ENCODE measurements at regions not wholly inside any gene's neighbourhood (a gene's known extent, or its start where the extent isn't known, plus 50 kb on each side); places are given as distances from the start of the nearest gene placed in this dataset.

DNA sequence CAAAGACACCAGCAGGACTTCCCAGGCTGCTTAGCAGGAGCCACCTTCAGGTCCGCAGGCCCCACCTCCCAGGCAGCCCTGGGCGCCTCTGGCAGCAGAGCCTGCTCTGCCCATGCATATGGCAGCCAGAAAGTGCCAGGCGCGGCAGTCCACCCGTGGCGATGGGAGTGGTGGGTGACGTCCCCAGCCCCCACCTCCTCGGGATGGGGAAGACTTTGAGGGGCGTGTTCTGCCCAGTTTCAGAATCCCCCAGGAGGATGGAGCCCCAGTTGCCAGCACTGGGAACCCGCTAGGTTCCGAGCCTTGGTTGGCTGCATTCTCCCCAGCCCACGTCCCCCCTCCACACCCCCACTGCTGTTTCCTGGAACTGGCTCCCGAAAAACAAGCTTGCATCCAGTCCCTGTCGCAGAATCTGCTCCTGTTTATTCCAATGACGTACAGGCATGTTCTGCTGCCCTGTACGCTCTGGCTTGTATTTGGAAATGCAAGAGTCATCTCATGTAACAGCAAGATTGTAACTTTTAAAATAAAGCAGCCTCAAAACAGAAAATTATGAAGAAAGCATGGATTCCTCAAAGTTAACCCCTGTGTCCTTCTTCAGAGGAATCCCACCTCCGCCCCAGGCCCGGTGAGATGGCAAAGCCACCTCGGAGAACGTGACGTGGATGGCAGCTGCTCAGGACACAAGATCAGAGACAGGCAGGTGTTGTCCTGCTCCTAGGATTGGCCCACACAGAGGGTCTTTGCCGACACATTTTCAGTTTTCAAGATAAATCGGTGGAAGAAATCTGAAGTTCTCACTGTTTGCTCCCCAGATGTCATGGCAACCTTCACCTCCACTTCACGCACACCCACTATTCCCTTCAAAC is 87.8 kb upstream of the PPP2R2D start:
- no peak overlapping the region for H3K4me3 ChIP-seq (ENCODE audit: low read depth, low read length)
- DNase-seq (ENCODE audit: low read depth), result no peak
- TF ChIP-seq CTCF (IDR thresholded peaks at IDR 0.05; ENCODE audit: insufficient read depth, low read depth, low read length, missing control alignments), result no peak

DNA sequence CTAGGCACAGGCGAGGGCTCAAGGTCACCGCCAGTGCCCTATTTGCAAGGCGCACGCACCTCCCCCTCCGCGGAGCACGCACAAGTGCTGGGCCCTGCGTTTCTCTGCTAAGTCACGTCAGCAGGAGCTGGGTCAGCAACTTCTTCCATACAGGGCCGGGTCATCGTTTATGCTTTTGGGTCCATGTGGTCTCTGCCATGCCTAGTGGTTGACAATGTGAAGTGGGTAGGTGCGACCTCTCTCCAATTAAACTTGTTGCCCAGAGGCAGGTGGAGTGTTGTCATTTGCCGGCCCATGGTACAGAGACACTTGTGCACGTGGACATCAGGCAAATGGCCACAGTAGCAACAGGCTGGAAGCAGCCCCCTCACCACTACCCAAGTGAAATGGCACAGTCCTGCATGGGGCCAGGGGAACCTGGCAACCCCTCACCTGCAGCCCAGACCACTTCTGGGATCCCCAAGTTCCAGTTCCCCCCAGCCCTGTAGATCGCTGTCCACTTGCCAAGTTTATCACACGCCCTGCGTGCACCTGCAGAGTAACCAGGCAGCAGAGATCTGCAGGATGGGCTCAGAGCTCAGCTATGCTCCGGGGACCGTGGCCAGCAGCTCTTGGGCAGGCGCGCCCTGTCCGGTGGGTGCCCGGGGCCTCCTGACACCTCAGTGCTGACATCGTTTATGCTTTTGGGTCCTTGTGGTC is 86.1 kb upstream of the PPP2R2D start:
- TF ChIP-seq CTCF (IDR thresholded peaks at IDR 0.05; ENCODE audit: insufficient read depth, low read depth, low read length, missing control alignments), result no peak
- no peak overlapping the region for H3K4me3 ChIP-seq (ENCODE audit: low read depth, low read length)
- DNase-seq (ENCODE audit: low read depth), result no peak

DNA sequence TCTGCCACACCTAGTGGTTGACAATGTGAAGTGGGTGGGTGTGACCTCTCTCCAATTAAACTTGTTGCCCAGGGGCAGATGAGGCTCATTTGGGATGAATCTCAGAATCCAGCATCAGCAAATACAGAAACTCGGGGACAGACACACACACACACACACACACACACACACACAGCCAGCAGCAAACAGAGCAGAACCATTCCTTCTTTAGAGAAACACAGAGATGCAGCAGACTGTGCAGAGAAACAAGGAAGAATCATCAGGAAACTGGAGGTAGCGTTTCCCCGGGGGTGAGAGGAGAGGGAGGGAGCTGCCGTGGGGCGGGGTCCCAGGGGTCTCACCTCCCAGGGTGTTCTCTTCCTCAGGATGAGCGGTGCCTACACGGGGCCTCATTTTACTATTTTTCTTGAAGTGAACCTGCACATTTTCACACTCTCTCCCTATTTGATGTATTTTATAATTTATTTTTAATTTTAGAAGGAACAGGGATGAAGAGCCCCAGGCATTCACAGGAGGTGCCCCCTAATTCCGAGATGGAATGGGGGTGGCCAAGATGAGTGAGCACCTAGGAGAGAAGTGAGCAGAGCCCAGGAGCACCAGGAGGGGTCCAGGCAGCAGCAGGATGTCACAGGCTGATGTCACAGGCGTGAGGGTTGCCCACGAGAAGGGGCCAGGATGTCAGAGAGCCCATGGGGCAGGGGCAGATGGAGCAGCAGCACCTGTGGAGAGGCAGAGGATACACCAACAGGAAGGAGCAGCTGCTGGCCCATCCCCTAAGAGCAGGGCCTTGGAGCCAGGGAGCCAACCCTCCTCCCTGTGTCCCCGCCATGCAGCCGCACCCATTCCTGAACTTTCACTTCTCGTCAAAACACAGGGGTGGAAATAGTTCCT is 85.3 kb upstream of the PPP2R2D start:
- H3K4me3 ChIP-seq (ENCODE audit: low read depth, low read length), result no peak overlapping the region
- DNase-seq (ENCODE audit: low read depth), result no peak
- no peak for TF ChIP-seq CTCF (IDR thresholded peaks at IDR 0.05; ENCODE audit: insufficient read depth, low read depth, low read length, missing control alignments)

GRCh38 chr10:131816157-131816775 is 84.5 kb upstream of the PPP2R2D start:
- no peak for TF ChIP-seq CTCF (IDR thresholded peaks at IDR 0.05; ENCODE audit: insufficient read depth, low read depth, low read length, missing control alignments)
- DNase-seq (ENCODE audit: low read depth), result no peak

GRCh38 chr10:131816941-131817700 is 83.7 kb upstream of the PPP2R2D start:
- no peak for TF ChIP-seq CTCF (IDR thresholded peaks at IDR 0.05; ENCODE audit: insufficient read depth, low read depth, low read length, missing control alignments)
- no peak for DNase-seq (ENCODE audit: low read depth)
- H3K4me3 ChIP-seq (ENCODE audit: low read depth, low read length), result no peak overlapping the region

More at GRCh38 chr10:131816157-131816775, 84.5 kb upstream of the PPP2R2D start:
- no peak overlapping the region for H3K4me3 ChIP-seq (ENCODE audit: low read depth, low read length)
